Panc1 (cell line): ENCODE measurements at regions not wholly inside any gene's neighbourhood (a gene's known extent, or its start where the extent isn't known, plus 50 kb on each side); places are given as distances from the start of the nearest gene placed in this dataset.

Source experiments
- ATAC-seq: fragments of 200-7000 bp; cut with Tn5 transposase; 2 replicates; pipeline ENCODE4 v1.9.1; 2020; ENCODE audit warnings: mild to moderate bottlenecking, moderate library complexity
- BruUV-seq: library from RNA; stranded (reverse); fragments of 400-500 nt; replicated peaks from 2 replicates; lab custom pipeline; 2021; lab: Mats Ljungman, UMichigan
- CTCF ChIA-PET: fragments of 300-600 bp; sonication (Branson Sonifier 250); formaldehyde crosslinking; loops from one replicate; lab custom pipeline; 2022; ENCODE audit warnings: antibody characterized with exemption; lab: Charles Lee
- POLR2A ChIA-PET: fragments of 300-600 bp; sonication (Branson Sonifier 250); formaldehyde crosslinking; loops from one replicate; lab custom pipeline; 2022; ENCODE audit warnings: antibody characterized with exemption; lab: Charles Lee
- DNase-seq: peaks from one replicate; pipeline ENCODE4 v3.0.0-alpha.2; 2010; ENCODE audit warnings: low read depth, low spot score
- H3K27ac ChIP-seq: 2 replicates; pipeline ENCODE4 v1.5.1; 2011; ENCODE audit warnings: mild to moderate bottlenecking, low read length, inconsistent platforms
- H3K27me3 ChIP-seq: fragments of 200-500 bp; sonication (Bioruptor generic); 2 replicates; pipeline ENCODE4 v1.6.0; 2014; ENCODE audit warnings: low read length, inconsistent platforms; ENCODE audit not compliant: control insufficient read depth, insufficient read depth
- H3K36me3 ChIP-seq: fragments of 200-500 bp; sonication (Bioruptor generic); 2 replicates; pipeline ENCODE4 v1.5.1; 2014; ENCODE audit warnings: inconsistent platforms, mild to moderate bottlenecking, low read length, moderate library complexity; ENCODE audit not compliant: control insufficient read depth, insufficient read depth
- H3K4me1 ChIP-seq: 2 replicates; pipeline ENCODE4 v1.5.1; 2011; ENCODE audit warnings: inconsistent platforms, mild to moderate bottlenecking, low read length, moderate library complexity; ENCODE audit not compliant: control insufficient read depth, insufficient read depth
- H3K4me3 ChIP-seq, 2 experiments: 2 replicates each; pipeline ENCODE4 v1.5.1; 2011 to 2012; ENCODE audit warnings: low read depth in 2 of 2, low read length in 2 of 2, mild to moderate bottlenecking in 2 of 2, inconsistent platforms in 1 of 2, moderate library complexity in 1 of 2
- H3K9me3 ChIP-seq: fragments of 200-500 bp; sonication (Bioruptor generic); 2 replicates; pipeline ENCODE4 v1.5.1; 2014; ENCODE audit warnings: low read depth, mild to moderate bottlenecking, inconsistent platforms, low read length, moderate library complexity; ENCODE audit not compliant: control insufficient read depth, insufficient read depth
- CTCF ChIP-seq: fragments of 450-650 bp; IDR thresholded peaks from 2 replicates; pipeline ENCODE4 v1.5.1; 2017; ENCODE audit warnings: mild to moderate bottlenecking
- POLR2AphosphoS5 ChIP-seq: IDR thresholded peaks from 2 replicates; pipeline ENCODE4 v1.6.1; 2012; ENCODE audit warnings: mild to moderate bottlenecking, low read depth, low read length, moderate library complexity
- SIN3A ChIP-seq: IDR thresholded peaks from 2 replicates; pipeline ENCODE4 v1.6.1; 2012; ENCODE audit warnings: low read depth, mild to moderate bottlenecking, low read length, moderate library complexity, borderline replicate concordance; ENCODE audit not compliant: insufficient read depth
- TCF7L2 ChIP-seq: IDR thresholded peaks from 2 replicates; pipeline ENCODE4 v1.6.1; 2011; ENCODE audit warnings: mild to moderate bottlenecking, low read depth, low read length, inconsistent platforms
- in situ Hi-C: cut with HindIII; loops from 2 replicates; pipeline ENCODE4 v1.10.0; 2016; ENCODE audit warnings: low sequenced_read_pairs, low pct_unique_long_range_greater_than_20kb
- intact Hi-C: fragments of 100-400 bp; cut with micrococcal nuclease; formaldehyde crosslinking; loops from one replicate; pipeline ENCODE4 v1.10.0; 2022; ENCODE audit not compliant: unreplicated experiment
- TF ChIP-seq, protein P1 (sequence below), 2 experiments: IDR thresholded peaks; 2 replicates each; pipeline ENCODE4 v1.6.1; 2011 to 2012; ENCODE audit warnings: low read depth in 2 of 2, control low read depth in 1 of 2, low read length in 1 of 2, mild to moderate bottlenecking in 1 of 2, moderate library complexity in 1 of 2; ENCODE audit not compliant: insufficient read depth in 1 of 2

- in situ Hi-C loops: no loop called here
These were observed 1091.3 kb upstream of the TENM3 start for GRCh38 chr4:181151856-181152255.

GRCh38 chr4:181157647-181158046 is 1085.6 kb upstream of the TENM3 start:
- H3K27me3 ChIP-seq: no peaks in the 10 kb centered on the region
- H3K4me3 ChIP-seq: no peak overlapping the region
- intact Hi-C loops (no loop called here), in situ Hi-C loops (no loop called here)
- CTCF ChIA-PET: no interaction called here
- H3K36me3 ChIP-seq: no peaks in the 10 kb centered on the region
- no peaks in the 10 kb centered on the region for H3K4me1 ChIP-seq
- no peak overlapping the region for H3K27ac ChIP-seq
- no TSS peak for BruUV-seq
- DNase-seq (no peak), ATAC-seq (no peak)
- POLR2A ChIA-PET: no interaction called here
- no peaks in the 10 kb centered on the region for H3K9me3 ChIP-seq
- TF ChIP-seq POLR2AphosphoS5 (no peak), CTCF (no peak), SIN3A (no peak), TCF7L2 (no peak)
- TF ChIP-seq, protein P1, sequence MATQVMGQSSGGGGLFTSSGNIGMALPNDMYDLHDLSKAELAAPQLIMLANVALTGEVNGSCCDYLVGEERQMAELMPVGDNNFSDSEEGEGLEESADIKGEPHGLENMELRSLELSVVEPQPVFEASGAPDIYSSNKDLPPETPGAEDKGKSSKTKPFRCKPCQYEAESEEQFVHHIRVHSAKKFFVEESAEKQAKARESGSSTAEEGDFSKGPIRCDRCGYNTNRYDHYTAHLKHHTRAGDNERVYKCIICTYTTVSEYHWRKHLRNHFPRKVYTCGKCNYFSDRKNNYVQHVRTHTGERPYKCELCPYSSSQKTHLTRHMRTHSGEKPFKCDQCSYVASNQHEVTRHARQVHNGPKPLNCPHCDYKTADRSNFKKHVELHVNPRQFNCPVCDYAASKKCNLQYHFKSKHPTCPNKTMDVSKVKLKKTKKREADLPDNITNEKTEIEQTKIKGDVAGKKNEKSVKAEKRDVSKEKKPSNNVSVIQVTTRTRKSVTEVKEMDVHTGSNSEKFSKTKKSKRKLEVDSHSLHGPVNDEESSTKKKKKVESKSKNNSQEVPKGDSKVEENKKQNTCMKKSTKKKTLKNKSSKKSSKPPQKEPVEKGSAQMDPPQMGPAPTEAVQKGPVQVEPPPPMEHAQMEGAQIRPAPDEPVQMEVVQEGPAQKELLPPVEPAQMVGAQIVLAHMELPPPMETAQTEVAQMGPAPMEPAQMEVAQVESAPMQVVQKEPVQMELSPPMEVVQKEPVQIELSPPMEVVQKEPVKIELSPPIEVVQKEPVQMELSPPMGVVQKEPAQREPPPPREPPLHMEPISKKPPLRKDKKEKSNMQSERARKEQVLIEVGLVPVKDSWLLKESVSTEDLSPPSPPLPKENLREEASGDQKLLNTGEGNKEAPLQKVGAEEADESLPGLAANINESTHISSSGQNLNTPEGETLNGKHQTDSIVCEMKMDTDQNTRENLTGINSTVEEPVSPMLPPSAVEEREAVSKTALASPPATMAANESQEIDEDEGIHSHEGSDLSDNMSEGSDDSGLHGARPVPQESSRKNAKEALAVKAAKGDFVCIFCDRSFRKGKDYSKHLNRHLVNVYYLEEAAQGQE (IDR thresholded peaks at IDR 0.05; ENCODE audit: insufficient read depth in 1 of 2, low read depth in 2 of 2, low read length in 1 of 2): no peak

More at GRCh38 chr4:181151856-181152255, 1091.3 kb upstream of the TENM3 start:
- ATAC-seq: no peak
- H3K36me3 ChIP-seq: no peaks in the 10 kb centered on the region
- no peak overlapping the region for H3K4me3 ChIP-seq
- H3K27me3 ChIP-seq: no peaks in the 10 kb centered on the region
- intact Hi-C loops: no loop called here
- TF ChIP-seq TCF7L2: no peak
- no peak for TF ChIP-seq SIN3A
- TF ChIP-seq POLR2AphosphoS5: no peak
- TF ChIP-seq, protein P1 (IDR thresholded peaks at IDR 0.05; ENCODE audit: insufficient read depth in 1 of 2, low read depth in 2 of 2, low read length in 1 of 2): no peak
- no peak for TF ChIP-seq CTCF
- BruUV-seq: no TSS peak
- H3K27ac ChIP-seq: no peak overlapping the region
- CTCF ChIA-PET: no interaction called here
- H3K4me1 ChIP-seq: no peaks in the 10 kb centered on the region
- POLR2A ChIA-PET: no interaction called here
- DNase-seq: no peak
- no peaks in the 10 kb centered on the region for H3K9me3 ChIP-seq
